Lower leg skin (tissue), 4 donors: ENCODE measurements at regions not wholly inside any gene's neighbourhood (a gene's known extent, or its start where the extent isn't known, plus 50 kb on each side); places are given as distances from the start of the nearest gene placed in this dataset.

Experiments used
- DNase-seq, 2 donors: peaks; one replicate each; pipeline ENCODE4 v3.0.0-alpha.2; 2019; ENCODE audit warnings: low spot score in 2 of 2
- H3K4me3 ChIP-seq: fragments of 200-600 bp; sonication (generic); 2 replicates; pipeline ENCODE4 v1.5.1; 2017; ENCODE audit warnings: mild to moderate bottlenecking, low read depth; ENCODE audit not compliant: poor library complexity, severe bottlenecking
- POLR2A ChIP-seq, 2 donors: fragments of 450-650 bp; IDR thresholded peaks; one replicate each; pipeline ENCODE4 v1.6.1; 2016 to 2017; ENCODE audit warnings: antibody characterized with exemption in 2 of 2, mild to moderate bottlenecking in 1 of 2, moderate library complexity in 1 of 2
- WGBS, 2 donors: methylation state at CpG; one replicate each; pipeline ENCODE4 v1.1.5; 2018; 5-methylcytosine and 5-hydroxymethylcytosine counted together
- intact Hi-C: fragments of 100-400 bp; cut with DNase I; formaldehyde crosslinking; loops from one replicate; pipeline ENCODE4 v1.15.0; 2023; ENCODE audit warnings: low total_unique reads
- TF ChIP-seq, protein P1 (sequence below), 3 donors: fragments of 450-650 bp; IDR thresholded peaks; one replicate each; pipeline ENCODE4 v1.5.1; 2016; ENCODE audit warnings: antibody characterized with exemption in 3 of 3, mild to moderate bottlenecking in 3 of 3, moderate library complexity in 2 of 3

GRCh38 chr11:116115801-116116200 lies 611.6 kb upstream of the CADM1 start:
- H3K4me3 ChIP-seq, result no peak overlapping the region
- 89 to 95% methylated on average over 1 of the region's 1 CpG for WGBS, 2 donors
- no peak for DNase-seq
- TF ChIP-seq POLR2A (IDR thresholded peaks at IDR 0.05), result no peak
- TF ChIP-seq, protein P1, sequence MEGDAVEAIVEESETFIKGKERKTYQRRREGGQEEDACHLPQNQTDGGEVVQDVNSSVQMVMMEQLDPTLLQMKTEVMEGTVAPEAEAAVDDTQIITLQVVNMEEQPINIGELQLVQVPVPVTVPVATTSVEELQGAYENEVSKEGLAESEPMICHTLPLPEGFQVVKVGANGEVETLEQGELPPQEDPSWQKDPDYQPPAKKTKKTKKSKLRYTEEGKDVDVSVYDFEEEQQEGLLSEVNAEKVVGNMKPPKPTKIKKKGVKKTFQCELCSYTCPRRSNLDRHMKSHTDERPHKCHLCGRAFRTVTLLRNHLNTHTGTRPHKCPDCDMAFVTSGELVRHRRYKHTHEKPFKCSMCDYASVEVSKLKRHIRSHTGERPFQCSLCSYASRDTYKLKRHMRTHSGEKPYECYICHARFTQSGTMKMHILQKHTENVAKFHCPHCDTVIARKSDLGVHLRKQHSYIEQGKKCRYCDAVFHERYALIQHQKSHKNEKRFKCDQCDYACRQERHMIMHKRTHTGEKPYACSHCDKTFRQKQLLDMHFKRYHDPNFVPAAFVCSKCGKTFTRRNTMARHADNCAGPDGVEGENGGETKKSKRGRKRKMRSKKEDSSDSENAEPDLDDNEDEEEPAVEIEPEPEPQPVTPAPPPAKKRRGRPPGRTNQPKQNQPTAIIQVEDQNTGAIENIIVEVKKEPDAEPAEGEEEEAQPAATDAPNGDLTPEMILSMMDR (IDR thresholded peaks at IDR 0.05), result no peak
- intact Hi-C loops, result no loop called here

GRCh38 chr11:116114198-116114651 lies 610.0 kb upstream of the CADM1 start:
- no peak overlapping the region for H3K4me3 ChIP-seq
- TF ChIP-seq POLR2A (IDR thresholded peaks at IDR 0.05), result no peak
- intact Hi-C loops, result no loop called here
- WGBS, 2 donors, result 85 to 91% methylated on average over 8 of the region's 8 CpGs
- peak in 1 of 2 donors; percentile 39 for DNase-seq

DNA sequence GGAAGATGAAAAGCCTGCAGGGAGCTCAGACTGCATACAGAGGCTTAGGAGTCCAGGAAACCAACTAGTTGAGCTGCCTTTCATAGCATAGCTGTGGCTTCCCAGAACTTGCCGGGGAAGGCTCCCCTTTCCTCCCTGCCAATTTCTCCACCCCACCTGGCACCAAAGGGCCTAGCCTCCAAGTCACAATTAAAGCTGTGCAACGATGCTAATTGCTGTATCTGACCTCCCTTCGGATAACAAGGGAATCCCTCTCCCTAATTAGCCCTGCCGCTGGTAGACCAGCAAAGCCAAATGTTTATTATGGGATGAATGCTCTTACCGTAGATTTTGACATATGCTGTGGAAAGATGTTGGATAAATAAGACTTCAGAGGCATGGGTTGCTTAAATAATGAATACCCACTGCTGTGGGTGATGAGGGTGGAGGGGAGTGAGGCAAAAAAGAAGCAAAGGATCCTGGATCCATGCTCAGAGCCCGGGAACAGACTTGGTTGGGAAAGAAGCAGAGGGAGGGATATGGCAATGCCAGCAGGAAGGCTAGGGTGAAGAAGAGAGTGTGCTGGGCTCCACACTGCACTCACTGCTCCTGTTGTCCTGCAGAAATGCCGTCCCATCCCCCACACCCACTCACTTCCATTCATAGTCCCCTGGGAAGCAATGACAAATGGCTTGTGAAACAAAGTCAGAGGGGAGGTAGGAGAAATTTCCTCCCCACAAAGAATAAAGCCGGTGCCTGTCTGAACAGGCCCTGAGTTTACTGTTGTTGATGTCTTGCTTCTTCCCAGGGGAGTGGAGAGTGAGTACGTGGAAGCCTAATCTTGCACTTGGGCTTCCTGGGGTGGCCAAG lies 608.1 kb upstream of the CADM1 start:
- peak in 1 of 2 donors; percentile 42 for DNase-seq
- intact Hi-C loops, result no loop called here
- WGBS, 2 donors, result 48 to 54% methylated on average over 9 of the region's 9 CpGs

GRCh38 chr11:116111546-116111945 lies 607.3 kb upstream of the CADM1 start:
- intact Hi-C loops, result no loop called here
- 77 to 81% methylated on average over 3 of the region's 3 CpGs for WGBS, 2 donors
- no peak for DNase-seq
- TF ChIP-seq POLR2A (IDR thresholded peaks at IDR 0.05), result no peak
- TF ChIP-seq, protein P1 (IDR thresholded peaks at IDR 0.05), result no peak
- H3K4me3 ChIP-seq, result no peak overlapping the region

More for the DNA sequence above, 608.1 kb upstream of the CADM1 start:
- no peak for TF ChIP-seq POLR2A (IDR thresholded peaks at IDR 0.05)
- TF ChIP-seq, protein P1 (IDR thresholded peaks at IDR 0.05), result no peak
- H3K4me3 ChIP-seq, result no peak overlapping the region

DNA sequence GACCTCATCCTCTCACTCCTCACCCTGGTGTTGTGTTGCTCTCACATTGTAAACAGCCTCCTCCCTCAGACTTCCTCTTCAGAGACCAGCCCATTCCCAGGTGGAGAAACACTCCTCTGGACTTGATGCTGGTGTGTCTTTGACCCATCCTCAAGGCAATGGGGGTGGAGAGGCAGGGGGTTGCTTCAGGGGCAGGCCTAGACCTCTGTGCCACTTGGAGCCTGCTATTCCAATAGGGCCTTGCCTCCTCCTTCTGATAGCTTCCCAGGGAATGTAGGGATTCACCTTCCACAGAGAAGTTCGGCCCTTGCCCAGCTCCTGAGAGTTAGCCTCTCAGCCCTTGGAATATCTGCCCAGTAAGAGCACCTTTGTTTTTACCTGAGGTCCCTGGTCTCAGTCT lies 606.6 kb upstream of the CADM1 start:
- DNase-seq, result peak in 1 of 2 donors; percentile 79
- WGBS, 2 donors, result 100% methylated on average over 1 of the region's 1 CpG

GRCh38 chr11:116110356-116110755 lies 606.1 kb upstream of the CADM1 start:
- WGBS, 2 donors, result 81 to 88% methylated on average over 1 of the region's 1 CpG
- TF ChIP-seq, protein P1 (IDR thresholded peaks at IDR 0.05), result no peak
- no peak for TF ChIP-seq POLR2A (IDR thresholded peaks at IDR 0.05)
- intact Hi-C loops, result no loop called here
- H3K4me3 ChIP-seq, result no peak overlapping the region
- peak in 1 of 2 donors; percentile 10 for DNase-seq

More for the DNA sequence above, 606.6 kb upstream of the CADM1 start:
- H3K4me3 ChIP-seq, result no peak overlapping the region
- intact Hi-C loops, result no loop called here
- no peak for TF ChIP-seq POLR2A (IDR thresholded peaks at IDR 0.05)
- TF ChIP-seq, protein P1 (IDR thresholded peaks at IDR 0.05), result no peak
